ENCODE measurements at regions not wholly inside any gene's neighbourhood (a gene's known extent, or its start where the extent isn't known, plus 50 kb on each side); places are given as distances from the start of the nearest gene placed in this dataset.
"Not testable (repeated sequence)": the region's sequence is repeated elsewhere in the genome, so short reads cannot be mapped to it uniquely, and the experiment has no call there.

GRCh38 chr12:86574143-86574542, 318.0 kb upstream of the MGAT4C start:
- Histone ChIP-seq H3K36me3 (ENCODE audit: control insufficient read depth, insufficient read depth, low read length) (no peaks in the 10 kb centered on the region), H3K4ac (ENCODE audit: low read depth, low read length) (no peak overlapping the region), H2AK5ac (ENCODE audit: low read length) (no peak overlapping the region), H4K8ac (ENCODE audit: low read depth, low read length) (no peak overlapping the region), H3K9ac (ENCODE audit: low read length) (no peak overlapping the region), H3K27me3 (ENCODE audit: insufficient read depth, low read length, poor library complexity) (no peaks in the 10 kb centered on the region), H2BK120ac (ENCODE audit: low read depth, low read length) (no peak overlapping the region), H2BK5ac (ENCODE audit: low read length) (no peak overlapping the region), H3K79me1 (ENCODE audit: low read length) (no peaks in the 10 kb centered on the region), H4K5ac (ENCODE audit: low read length) (no peak overlapping the region), H3K4me1 (ENCODE audit: control insufficient read depth, low read depth, low read length) (no peaks in the 10 kb centered on the region), H3K79me2 (ENCODE audit: control insufficient read depth, insufficient read depth, low read length) (no peaks in the 10 kb centered on the region), H3K4me2 (ENCODE audit: low read length) (no peak overlapping the region), H3K23ac (ENCODE audit: low read length) (no peak overlapping the region), H3K18ac (ENCODE audit: low read length) (no peak overlapping the region), H3K56ac (ENCODE audit: low read length) (no peak overlapping the region), H2BK15ac (replicated peaks; ENCODE audit: low read depth) (no peak overlapping the region), H3K4me3 (ENCODE audit: low read length) (no peak overlapping the region), H3K27ac (ENCODE audit: low read depth, low read length) (no peak overlapping the region)
- no peak for DNase-seq

- no peak for DNase-seq
- Histone ChIP-seq H3K27ac (ENCODE audit: low read depth, low read length) (no peak overlapping the region), H4K8ac (ENCODE audit: low read depth, low read length) (no peak overlapping the region), H4K5ac (ENCODE audit: low read length) (no peak overlapping the region), H3K18ac (ENCODE audit: low read length) (no peak overlapping the region), H3K9ac (ENCODE audit: low read length) (no peak overlapping the region), H2AK5ac (ENCODE audit: low read length) (no peak overlapping the region), H3K4me2 (ENCODE audit: low read length) (no peak overlapping the region), H3K79me1 (ENCODE audit: low read length) (no peaks in the 10 kb centered on the region), H3K23ac (ENCODE audit: low read length) (no peak overlapping the region), H2BK5ac (ENCODE audit: low read length) (no peak overlapping the region), H3K4me3 (ENCODE audit: low read length) (no peak overlapping the region), H2BK120ac (ENCODE audit: low read depth, low read length) (no peak overlapping the region), H3K4me1 (ENCODE audit: control insufficient read depth, low read depth, low read length) (no peaks in the 10 kb centered on the region), H3K27me3 (ENCODE audit: insufficient read depth, low read length, poor library complexity) (no peaks in the 10 kb centered on the region), H3K4ac (ENCODE audit: low read depth, low read length) (no peak overlapping the region), H3K56ac (ENCODE audit: low read length) (no peak overlapping the region), H3K36me3 (ENCODE audit: control insufficient read depth, insufficient read depth, low read length) (no peaks in the 10 kb centered on the region), H2BK15ac (replicated peaks; ENCODE audit: low read depth) (no peak overlapping the region), H3K79me2 (ENCODE audit: control insufficient read depth, insufficient read depth, low read length) (no peaks in the 10 kb centered on the region)
- WGBS (ENCODE audit: extremely low coverage, insufficient coverage, low lambda C conversion rate): no CpG with 5 or more reads among the region's 1 CpG
Measured at GRCh38 chr12:86572455-86572854, 316.3 kb upstream of the MGAT4C start.

GRCh38 chr12:86565038-86565437, 308.8 kb upstream of the MGAT4C start:
- H4K5ac ChIP-seq (ENCODE audit: low read length): no peak overlapping the region
- no peak overlapping the region for H2BK120ac ChIP-seq (ENCODE audit: low read depth, low read length)
- H2BK15ac ChIP-seq (replicated peaks; ENCODE audit: low read depth): no peak overlapping the region
- H3K56ac ChIP-seq (ENCODE audit: low read length): no peak overlapping the region
- H3K27ac ChIP-seq (ENCODE audit: low read depth, low read length): no peak overlapping the region
- H3K4me1 ChIP-seq (ENCODE audit: control insufficient read depth, low read depth, low read length): no peaks in the 10 kb centered on the region
- no peak overlapping the region for H2BK5ac ChIP-seq (ENCODE audit: low read length)
- H3K27me3 ChIP-seq (ENCODE audit: insufficient read depth, low read length, poor library complexity): no peaks in the 10 kb centered on the region
- DNase-seq: no peak
- H4K8ac ChIP-seq (ENCODE audit: low read depth, low read length): no peak overlapping the region
- no peak overlapping the region for H3K9ac ChIP-seq (ENCODE audit: low read length)
- H3K4ac ChIP-seq (ENCODE audit: low read depth, low read length): no peak overlapping the region
- H3K4me2 ChIP-seq (ENCODE audit: low read length): no peak overlapping the region
- no peaks in the 10 kb centered on the region for H3K79me1 ChIP-seq (ENCODE audit: low read length)
- H3K79me2 ChIP-seq (ENCODE audit: control insufficient read depth, insufficient read depth, low read length): no peaks in the 10 kb centered on the region
- no peak overlapping the region for H3K18ac ChIP-seq (ENCODE audit: low read length)
- no CpG with 5 or more reads among the region's 2 CpGs for WGBS (ENCODE audit: extremely low coverage, insufficient coverage, low lambda C conversion rate)
- no peak overlapping the region for H3K23ac ChIP-seq (ENCODE audit: low read length)
- no peak overlapping the region for H3K4me3 ChIP-seq (ENCODE audit: low read length)
- no peak overlapping the region for H2AK5ac ChIP-seq (ENCODE audit: low read length)
- no peaks in the 10 kb centered on the region for H3K36me3 ChIP-seq (ENCODE audit: control insufficient read depth, insufficient read depth, low read length)

- WGBS (ENCODE audit: extremely low coverage, insufficient coverage, low lambda C conversion rate): no CpG with 5 or more reads among the region's 5 CpGs
- not testable (repeated sequence) for H3K4me1 ChIP-seq (ENCODE audit: control insufficient read depth, low read depth, low read length); H3K79me2 ChIP-seq (ENCODE audit: control insufficient read depth, insufficient read depth, low read length); H2BK15ac ChIP-seq (replicated peaks; ENCODE audit: low read depth); H2BK5ac ChIP-seq (ENCODE audit: low read length); H3K4ac ChIP-seq (ENCODE audit: low read depth, low read length); DNase-seq; H4K5ac ChIP-seq (ENCODE audit: low read length); H3K9ac ChIP-seq (ENCODE audit: low read length); H3K18ac ChIP-seq (ENCODE audit: low read length); H2AK5ac ChIP-seq (ENCODE audit: low read length); H3K36me3 ChIP-seq (ENCODE audit: control insufficient read depth, insufficient read depth, low read length); H3K23ac ChIP-seq (ENCODE audit: low read length); H3K27ac ChIP-seq (ENCODE audit: low read depth, low read length); H3K79me1 ChIP-seq (ENCODE audit: low read length); H3K27me3 ChIP-seq (ENCODE audit: insufficient read depth, low read length, poor library complexity); H4K8ac ChIP-seq (ENCODE audit: low read depth, low read length); H3K4me3 ChIP-seq (ENCODE audit: low read length); H3K4me2 ChIP-seq (ENCODE audit: low read length); H2BK120ac ChIP-seq (ENCODE audit: low read depth, low read length); H3K56ac ChIP-seq (ENCODE audit: low read length)
Measured at GRCh38 chr12:86555491-86555890, 299.3 kb upstream of the MGAT4C start.

GRCh38 chr12:86551146-86551571, 295.0 kb upstream of the MGAT4C start:
- Histone ChIP-seq H2BK15ac (replicated peaks; ENCODE audit: low read depth) (no peak overlapping the region), H3K56ac (ENCODE audit: low read length) (no peak overlapping the region), H3K36me3 (ENCODE audit: control insufficient read depth, insufficient read depth, low read length) (no peaks in the 10 kb centered on the region), H3K79me1 (ENCODE audit: low read length) (no peaks in the 10 kb centered on the region), H3K18ac (ENCODE audit: low read length) (no peak overlapping the region), H3K4me2 (ENCODE audit: low read length) (no peak overlapping the region), H3K79me2 (ENCODE audit: control insufficient read depth, insufficient read depth, low read length) (no peaks in the 10 kb centered on the region), H3K4ac (ENCODE audit: low read depth, low read length) (no peak overlapping the region), H3K4me3 (ENCODE audit: low read length) (no peak overlapping the region), H4K8ac (ENCODE audit: low read depth, low read length) (no peak overlapping the region), H3K27me3 (ENCODE audit: insufficient read depth, low read length, poor library complexity) (no peaks in the 10 kb centered on the region), H3K23ac (ENCODE audit: low read length) (no peak overlapping the region), H2AK5ac (ENCODE audit: low read length) (no peak overlapping the region), H3K27ac (ENCODE audit: low read depth, low read length) (no peak overlapping the region), H3K9ac (ENCODE audit: low read length) (no peak overlapping the region), H4K5ac (ENCODE audit: low read length) (no peak overlapping the region), H2BK120ac (ENCODE audit: low read depth, low read length) (no peak overlapping the region), H3K4me1 (ENCODE audit: control insufficient read depth, low read depth, low read length) (no peaks in the 10 kb centered on the region), H2BK5ac (ENCODE audit: low read length) (no peak overlapping the region)
- WGBS (ENCODE audit: extremely low coverage, insufficient coverage, low lambda C conversion rate): no CpG with 5 or more reads among the region's 1 CpG
- DNase-seq: no peak

- Histone ChIP-seq H3K79me1 (ENCODE audit: low read length) (no peaks in the 10 kb centered on the region), H4K5ac (ENCODE audit: low read length) (no peak overlapping the region), H2BK120ac (ENCODE audit: low read depth, low read length) (no peak overlapping the region), H3K27ac (ENCODE audit: low read depth, low read length) (no peak overlapping the region), H3K4ac (ENCODE audit: low read depth, low read length) (no peak overlapping the region), H3K27me3 (ENCODE audit: insufficient read depth, low read length, poor library complexity) (no peaks in the 10 kb centered on the region), H4K8ac (ENCODE audit: low read depth, low read length) (no peak overlapping the region), H3K36me3 (ENCODE audit: control insufficient read depth, insufficient read depth, low read length) (no peaks in the 10 kb centered on the region), H2AK5ac (ENCODE audit: low read length) (no peak overlapping the region), H3K4me1 (ENCODE audit: control insufficient read depth, low read depth, low read length) (no peaks in the 10 kb centered on the region), H3K56ac (ENCODE audit: low read length) (no peak overlapping the region), H3K23ac (ENCODE audit: low read length) (no peak overlapping the region), H3K79me2 (ENCODE audit: control insufficient read depth, insufficient read depth, low read length) (no peaks in the 10 kb centered on the region), H2BK15ac (replicated peaks; ENCODE audit: low read depth) (no peak overlapping the region), H3K4me3 (ENCODE audit: low read length) (no peak overlapping the region), H3K4me2 (ENCODE audit: low read length) (no peak overlapping the region), H2BK5ac (ENCODE audit: low read length) (no peak overlapping the region), H3K18ac (ENCODE audit: low read length) (no peak overlapping the region), H3K9ac (ENCODE audit: low read length) (no peak overlapping the region)
- DNase-seq: no peak
- no CpG with 5 or more reads among the region's 7 CpGs for WGBS (ENCODE audit: extremely low coverage, insufficient coverage, low lambda C conversion rate)
Measured at GRCh38 chr12:86550218-86551145, 294.3 kb upstream of the MGAT4C start.

All from mesendoderm (in vitro differentiated cells).